HCT116 (cell line): ENCODE measurements at regions not wholly inside any gene's neighbourhood (a gene's known extent, or its start where the extent isn't known, plus 50 kb on each side); places are given as distances from the start of the nearest gene placed in this dataset.

Experiments
- ATAC-seq: fragments of 200-7000 bp; cut with Tn5 transposase; 2 replicates; pipeline ENCODE4 v1.9.1; 2020; ENCODE audit warnings: mild to moderate bottlenecking, moderate library complexity
- BruUV-seq: library from RNA; stranded (reverse); fragments of 400-500 nt; replicated peaks from 2 replicates; lab custom pipeline; 2021; lab: Mats Ljungman, UMichigan
- CTCF ChIA-PET: fragments of 300-600 bp; sonication (Branson Sonifier 250); formaldehyde crosslinking; loops from one replicate; lab custom pipeline; 2021; ENCODE audit warnings: antibody characterized with exemption; lab: Charles Lee
- POLR2A ChIA-PET: fragments of 300-600, 350-600 bp; sonication (Branson Sonifier 250); formaldehyde crosslinking; loops from one replicate; lab custom pipeline; 2021; ENCODE audit warnings: antibody characterized with exemption; lab: Charles Lee
- RAD21 ChIA-PET, 2 experiments: fragments of 300-600 bp; sonication (Branson Sonifier 250); formaldehyde crosslinking; loops; one replicate each; lab custom pipeline; 2023; ENCODE audit warnings: low total read pairs in 2 of 2; ENCODE audit not compliant: uncharacterized antibody in 2 of 2, unreplicated experiment in 2 of 2, low non-redundant PET in 1 of 2; lab: Charles Lee
- DNase-seq: peaks from one replicate; pipeline ENCODE4 v3.0.0-alpha.2; 2010; ENCODE audit warnings: low read depth, low spot score
- H2AFZ ChIP-seq: fragments of 200-600 bp; shearing (Covaris generic), sonication (generic); 2 replicates; pipeline ENCODE4 v1.6.1; 2017; ENCODE audit warnings: low read depth, mixed run types, mixed read lengths, antibody characterized with exemption, low read length; ENCODE audit not compliant: poor library complexity, severe bottlenecking
- H3K27ac ChIP-seq: 2 replicates; pipeline ENCODE4 v1.5.1; 2012; ENCODE audit warnings: low read depth, low read length
- H3K27me3 ChIP-seq: fragments of 200-600 bp; sonication (generic); 2 replicates; pipeline ENCODE4 v1.6.1; 2016; ENCODE audit warnings: mixed run types, low read length, mixed read lengths; ENCODE audit not compliant: insufficient read depth
- H3K36me3 ChIP-seq, 2 experiments: fragments of 200-500 bp in 1 of 2; fragments of 200-600 bp in 1 of 2; sonication (Bioruptor generic) in 1 of 2; sonication (generic) in 1 of 2; 2 replicates each; pipeline versions ENCODE4 v1.5.1 to v1.6.1; 2014 to 2016; ENCODE audit warnings: low read length in 2 of 2, inconsistent platforms in 1 of 2, mixed read lengths in 1 of 2, mixed run types in 1 of 2; ENCODE audit not compliant: insufficient read depth in 2 of 2, control insufficient read depth in 1 of 2
- H3K4me1 ChIP-seq, 2 experiments: fragments of 200-600 bp in 1 of 2; sonication (generic) in 1 of 2; 2 replicates each; pipeline versions ENCODE4 v1.5.1 to v1.6.1; 2012 to 2017; ENCODE audit warnings: low read length in 2 of 2, inconsistent platforms in 1 of 2, mild to moderate bottlenecking in 1 of 2, mixed read lengths in 1 of 2, mixed run types in 1 of 2, moderate library complexity in 1 of 2; ENCODE audit not compliant: insufficient read depth in 2 of 2, control insufficient read depth in 1 of 2
- H3K4me2 ChIP-seq: fragments of 200-600 bp; sonication (generic); 2 replicates; pipeline ENCODE4 v1.6.1; 2017; ENCODE audit warnings: mixed run types, low read length, mixed read lengths
- H3K4me3 ChIP-seq, 2 experiments: fragments of 200-600 bp in 1 of 2; sonication (generic) in 1 of 2; replicated peaks in 1 of 2; 2 replicates each; pipeline ENCODE4 v1.5.1; 2011 to 2016; ENCODE audit warnings: low read length in 2 of 2, control low read depth in 1 of 2, low read depth in 1 of 2, mild to moderate bottlenecking in 1 of 2, mixed read lengths in 1 of 2, mixed run types in 1 of 2
- H3K79me2 ChIP-seq: fragments of 200-600 bp; sonication (generic); 2 replicates; pipeline ENCODE4 v1.6.1; 2017; ENCODE audit warnings: mild to moderate bottlenecking, mixed run types, low read length, moderate library complexity, mixed read lengths; ENCODE audit not compliant: insufficient read depth
- H3K9ac ChIP-seq: fragments of 200-600 bp; sonication (generic); 2 replicates; pipeline ENCODE4 v1.6.1; 2016; ENCODE audit warnings: low read length, mixed read lengths
- H3K9me2 ChIP-seq: fragments of 200-600 bp; sonication (generic), shearing (Covaris generic); 2 replicates; pipeline ENCODE4 v1.6.1; 2017; ENCODE audit warnings: mixed run types, mild to moderate bottlenecking, moderate library complexity; ENCODE audit not compliant: insufficient read depth
- H3K9me3 ChIP-seq, 2 experiments: fragments of 200-500 bp in 1 of 2; fragments of 200-600 bp in 1 of 2; sonication (Bioruptor generic) in 1 of 2; sonication (generic) in 1 of 2; 2 replicates each; pipeline ENCODE4 v1.6.1; 2014 to 2017; ENCODE audit warnings: low read length in 2 of 2, mixed read lengths in 2 of 2, inconsistent platforms in 1 of 2, low read depth in 1 of 2, mild to moderate bottlenecking in 1 of 2, mixed run types in 1 of 2, moderate library complexity in 1 of 2; ENCODE audit not compliant: control insufficient read depth in 1 of 2, insufficient read depth in 1 of 2
- H4K20me1 ChIP-seq: fragments of 200-600 bp; sonication (generic), shearing (Covaris generic); 2 replicates; pipeline ENCODE4 v1.6.1; 2017; ENCODE audit warnings: mixed run types, mild to moderate bottlenecking, moderate library complexity; ENCODE audit not compliant: insufficient read depth
- CTCF ChIP-seq, 3 experiments: fragments of 200-600 bp in 1 of 3; sonication (generic) in 1 of 3; IDR thresholded peaks in 2 of 3; conservative IDR thresholded peaks in 1 of 3; 2 replicates each; pipeline ENCODE4 v1.5.1; 2012 to 2017; ENCODE audit warnings: low read depth in 2 of 3, low read length in 2 of 3, antibody characterized with exemption in 1 of 3, borderline replicate concordance in 1 of 3, control low read depth in 1 of 3, mild to moderate bottlenecking in 1 of 3, mixed read lengths in 1 of 3, mixed run types in 1 of 3, moderate library complexity in 1 of 3; ENCODE audit not compliant: insufficient read depth in 1 of 3
- ELF1 ChIP-seq: IDR thresholded peaks from 2 replicates; pipeline ENCODE4 v1.6.1; 2012; ENCODE audit warnings: low read depth, borderline replicate concordance
- EZH2phosphoT487 ChIP-seq: fragments of 200-600 bp; IDR thresholded peaks from 2 replicates; pipeline ENCODE4 v1.6.1; 2018; ENCODE audit warnings: antibody characterized with exemption, borderline replicate concordance
- JUND ChIP-seq: IDR thresholded peaks from 2 replicates; pipeline ENCODE4 v1.6.1; 2012
- REST ChIP-seq: IDR thresholded peaks from 2 replicates; pipeline ENCODE4 v1.6.1; 2012; ENCODE audit warnings: low read depth
- ZBTB33 ChIP-seq: IDR thresholded peaks from 2 replicates; pipeline ENCODE4 v1.6.1; 2011; ENCODE audit warnings: mild to moderate bottlenecking, low read length, moderate library complexity; ENCODE audit not compliant: insufficient replicate concordance; ENCODE audit errors: extremely low read depth
- ZFX ChIP-seq: fragments of 450-650 bp; IDR thresholded peaks from 2 replicates; pipeline ENCODE4 v1.6.1; 2017
- ZNF274 ChIP-seq: fragments of 200-500 bp; sonication (Bioruptor generic); IDR thresholded peaks from 2 replicates; pipeline ENCODE4 v1.6.1; 2014; ENCODE audit warnings: mild to moderate bottlenecking, low read depth, low read length, inconsistent platforms
- intact Hi-C: fragments of 100-400 bp; cut with micrococcal nuclease; formaldehyde crosslinking; loops from 2 replicates; pipeline ENCODE4 v1.10.0; 2022

- H3K9me3 ChIP-seq = no peaks in the 10 kb centered on the region
- H3K36me3 ChIP-seq = no peaks in the 10 kb centered on the region
- H3K4me3 ChIP-seq = no peak overlapping the region
- no peak overlapping the region for H3K27ac ChIP-seq
- H3K4me2 ChIP-seq = no peak overlapping the region
- H3K79me2 ChIP-seq = no peaks in the 10 kb centered on the region
- ChIA-PET POLR2A (no interaction called here), CTCF (no interaction called here), RAD21 (no interaction called here)
- no peaks in the 10 kb centered on the region for H3K9me2 ChIP-seq
- TF ChIP-seq ZBTB33 (no peak), CTCF (IDR thresholded peaks at IDR 0.05 in 2 of 3, conservative IDR thresholded peaks at IDR 0.05 in 1 of 3; ENCODE audit: borderline replicate concordance in 1 of 3, insufficient read depth in 1 of 3, low read depth in 2 of 3, low read length in 2 of 3) (no peak)
- H3K9ac ChIP-seq = no peak overlapping the region
- BruUV-seq = no TSS peak
- no peaks in the 10 kb centered on the region for H4K20me1 ChIP-seq
- H3K4me1 ChIP-seq = no peaks in the 10 kb centered on the region
- intact Hi-C loops = no loop called here
- DNase-seq (no peak), ATAC-seq (no peak)
- H3K27me3 ChIP-seq = no peaks in the 10 kb centered on the region
- no peak overlapping the region for H2AFZ ChIP-seq
Observed at GRCh38 chr10:88216976-88217375, 353.6 kb downstream of the PTEN start.

- H3K9me2 ChIP-seq = no peaks in the 10 kb centered on the region
- no peaks in the 10 kb centered on the region for H3K4me1 ChIP-seq
- TF ChIP-seq EZH2phosphoT487 (no peak), JUND (no peak), CTCF (IDR thresholded peaks at IDR 0.05 in 2 of 3, conservative IDR thresholded peaks at IDR 0.05 in 1 of 3; ENCODE audit: borderline replicate concordance in 1 of 3, insufficient read depth in 1 of 3, low read depth in 2 of 3, low read length in 2 of 3) (no peak), REST (no peak), ZNF274 (no peak), ZFX (no peak), ELF1 (no peak)
- no peak overlapping the region for H3K9ac ChIP-seq
- H3K4me3 ChIP-seq = no peak overlapping the region
- H3K27ac ChIP-seq = no peak overlapping the region
- H3K79me2 ChIP-seq = no peaks in the 10 kb centered on the region
- H3K36me3 ChIP-seq = no peaks in the 10 kb centered on the region
- no peak overlapping the region for H3K4me2 ChIP-seq
- DNase-seq = no peak
- BruUV-seq = no TSS peak
- POLR2A ChIA-PET = no interaction called here
- intact Hi-C loops = no loop called here
- RAD21 ChIA-PET = no interaction called here
- ATAC-seq = no peak
- CTCF ChIA-PET = no interaction called here
- no peaks in the 10 kb centered on the region for H3K27me3 ChIP-seq
- H2AFZ ChIP-seq = no peak overlapping the region
- no peaks in the 10 kb centered on the region for H3K9me3 ChIP-seq
- H4K20me1 ChIP-seq = no peaks in the 10 kb centered on the region
Observed at GRCh38 chr10:88218362-88218761, 354.9 kb downstream of the PTEN start.
